ENCODE measurements at regions not wholly inside any gene's neighbourhood (a gene's known extent, or its start where the extent isn't known, plus 50 kb on each side); places are given as distances from the start of the nearest gene placed in this dataset.

DNA sequence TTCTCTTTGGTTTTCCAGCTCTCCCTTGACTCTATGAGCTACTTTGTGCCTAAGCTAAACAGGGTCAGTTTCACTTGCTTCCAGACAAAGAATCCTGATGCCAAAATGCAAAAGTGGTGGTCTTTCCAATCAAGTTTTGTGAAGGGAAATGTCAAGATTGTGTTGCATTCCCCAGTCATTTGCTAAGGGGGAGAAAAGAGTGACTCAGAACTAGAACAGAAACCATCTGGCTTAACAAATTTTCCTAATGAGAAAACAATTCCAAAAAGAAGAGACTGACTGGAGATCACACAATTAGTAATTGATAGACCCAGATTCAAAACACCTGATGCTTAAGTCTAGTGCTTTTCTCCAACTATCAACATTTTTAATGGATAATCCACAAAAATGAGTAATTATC is 235.1 kb upstream of the DIO2 start:
- H3K4me1 ChIP-seq = no peaks in the 10 kb centered on the region
- H3K27ac ChIP-seq = no peak overlapping the region
- no peak for DNase-seq
- no peaks in the 10 kb centered on the region for H3K36me3 ChIP-seq
- TF ChIP-seq CTCF (IDR thresholded peaks at IDR 0.05) = no peak
- H3K27me3 ChIP-seq = no peaks in the 10 kb centered on the region
- ATAC-seq = no peak
- no peak overlapping the region for H3K4me3 ChIP-seq
- peaks cover 0 to 12% of the 10 kb centered on the region in 2 donors for H3K9me3 ChIP-seq
- intact Hi-C loops (cut with DNase I) = no loop called here

- Histone ChIP-seq H3K27me3 (no peaks in the 10 kb centered on the region), H3K9me3 (peaks cover 0 to 10% of the 10 kb centered on the region in 2 donors), H3K4me3 (no peak overlapping the region), H3K4me1 (no peaks in the 10 kb centered on the region), H3K27ac (no peak overlapping the region), H3K36me3 (no peaks in the 10 kb centered on the region)
- DNase-seq (no peak), ATAC-seq (no peak)
- intact Hi-C loops (cut with DNase I) = no loop called here
- TF ChIP-seq CTCF (IDR thresholded peaks at IDR 0.05) = no peak
These were observed 234.3 kb upstream of the DIO2 start for GRCh38 chr14:80445605-80446004.

GRCh38 chr14:80434574-80435321 is 223.4 kb upstream of the DIO2 start:
- ATAC-seq (no peak), DNase-seq (no peak)
- Histone ChIP-seq H3K36me3 (no peaks in the 10 kb centered on the region), H3K27me3 (no peaks in the 10 kb centered on the region), H3K27ac (no peak overlapping the region), H3K4me3 (no peak overlapping the region), H3K9me3 (peaks cover 0 to 11% of the 10 kb centered on the region in 2 donors), H3K4me1 (no peaks in the 10 kb centered on the region)
- intact Hi-C loops (cut with DNase I) = no loop called here
- TF ChIP-seq CTCF (IDR thresholded peaks at IDR 0.05) = no peak

- no peak overlapping the region for H3K27ac ChIP-seq
- no peaks in the 10 kb centered on the region for H3K4me1 ChIP-seq
- no peaks in the 10 kb centered on the region for H3K27me3 ChIP-seq
- peaks cover 0 to 3% of the 10 kb centered on the region in 2 donors for H3K9me3 ChIP-seq
- intact Hi-C loops (cut with DNase I) = no loop called here
- ATAC-seq (no peak), DNase-seq (no peak)
- H3K4me3 ChIP-seq = no peak overlapping the region
- no peaks in the 10 kb centered on the region for H3K36me3 ChIP-seq
- TF ChIP-seq CTCF (IDR thresholded peaks at IDR 0.05) = no peak
These were observed 222.5 kb upstream of the DIO2 start for GRCh38 chr14:80433811-80434210.

- Histone ChIP-seq H3K27ac (no peak overlapping the region), H3K4me1 (no peaks in the 10 kb centered on the region), H3K36me3 (no peaks in the 10 kb centered on the region), H3K27me3 (no peaks in the 10 kb centered on the region), H3K4me3 (no peak overlapping the region), H3K9me3 (no peaks in the 10 kb centered on the region)
- DNase-seq (no peak), ATAC-seq (no peak)
- TF ChIP-seq CTCF (IDR thresholded peaks at IDR 0.05) = no peak
- intact Hi-C loops (cut with DNase I) = no loop called here
These were observed 217.4 kb upstream of the DIO2 start for GRCh38 chr14:80428671-80429070.
